Left lobe of liver (tissue), 2 donors: ENCODE measurements at regions not wholly inside any gene's neighbourhood (a gene's known extent, or its start where the extent isn't known, plus 50 kb on each side); places are given as distances from the start of the nearest gene placed in this dataset.

ENCODE experiments used
- ATAC-seq: fragments of 200-7000 bp; cut with Tn5 transposase; one replicate; pipeline ENCODE4 v1.9.1; 2020; ENCODE audit warnings: mild to moderate bottlenecking, moderate library complexity
- DNase-seq: peaks from one replicate; pipeline ENCODE4 v3.0.0-alpha.2; 2020; ENCODE audit warnings: low spot score
- donor health status: DM: no; HTN: no; CAD: no; lungs with moderate emphysema.
- donor health status: DM: no; HTN: yes; CAD: no.

- ATAC-seq = no peak
- DNase-seq = no peak
These were observed 148.8 kb downstream of the INO80D start for GRCh38 chr2:205937211-205937610.

GRCh38 chr2:205936446-205936845 lies 149.5 kb downstream of the INO80D start:
- ATAC-seq = no peak
- DNase-seq = no peak

- DNase-seq = no peak
- ATAC-seq = peak; percentile 67
These were observed 151.5 kb downstream of the INO80D start for GRCh38 chr2:205934443-205934842.

GRCh38 chr2:205932861-205933260 lies 153.1 kb downstream of the INO80D start:
- ATAC-seq (no peak), DNase-seq (no peak)

GRCh38 chr2:205931388-205931787 lies 154.6 kb downstream of the INO80D start:
- DNase-seq = no peak

GRCh38 chr2:205930209-205930608 lies 155.8 kb downstream of the INO80D start:
- DNase-seq = no peak
- peak; percentile 20 for ATAC-seq

More at GRCh38 chr2:205931388-205931787, 154.6 kb downstream of the INO80D start:
- no peak for ATAC-seq

- peak; percentile 82 for ATAC-seq
- DNase-seq = peak; percentile 79
These were observed 156.6 kb downstream of the INO80D start for GRCh38 chr2:205929246-205929942.

GRCh38 chr2:205925373-205926337 lies 160.3 kb downstream of the INO80D start:
- peak; percentile 82 for DNase-seq
- peak; percentile 87 for ATAC-seq

GRCh38 chr2:205924676-205925075 lies 161.3 kb downstream of the INO80D start:
- ATAC-seq = peak; percentile 16
- DNase-seq = no peak

- peak; percentile 62 for ATAC-seq
- no peak for DNase-seq
These were observed 170.8 kb downstream of the INO80D start for GRCh38 chr2:205915130-205915524.

- no peak for DNase-seq
- ATAC-seq = peak; percentile 37
These were observed 171.5 kb downstream of the INO80D start for GRCh38 chr2:205914213-205915129.

- ATAC-seq (peak; percentile 20), DNase-seq (no peak)
These were observed 172.3 kb downstream of the INO80D start for GRCh38 chr2:205913668-205914067.

GRCh38 chr2:205911306-205911705 lies 174.7 kb downstream of the INO80D start:
- no peak for DNase-seq
- no peak for ATAC-seq

GRCh38 chr2:205909184-205909572 lies 176.8 kb downstream of the INO80D start:
- DNase-seq (no peak), ATAC-seq (no peak)

- ATAC-seq (no peak), DNase-seq (no peak)
These were observed 177.5 kb downstream of the INO80D start for GRCh38 chr2:205908212-205909183.

GRCh38 chr2:205906419-205906818 lies 179.6 kb downstream of the INO80D start:
- no peak for ATAC-seq
- no peak for DNase-seq

- DNase-seq = no peak
- ATAC-seq = no peak
These were observed 180.4 kb downstream of the INO80D start for GRCh38 chr2:205905576-205905975.

- no peak for DNase-seq
- ATAC-seq = no peak
These were observed 181.1 kb downstream of the INO80D start for GRCh38 chr2:205904873-205905272.

GRCh38 chr2:205903549-205904129 lies 182.3 kb downstream of the INO80D start:
- DNase-seq = peak; percentile 68
- ATAC-seq = peak; percentile 100
